Colonic mucosa (tissue), 4 donors: ENCODE measurements at regions not wholly inside any gene's neighbourhood (a gene's known extent, or its start where the extent isn't known, plus 50 kb on each side); places are given as distances from the start of the nearest gene placed in this dataset.
"Not testable (repeated sequence)": the region's sequence is repeated elsewhere in the genome, so short reads cannot be mapped to it uniquely, and the experiment has no call there.

ENCODE experiments used
- DNase-seq: peaks from one replicate; pipeline ENCODE4 v3.0.0-alpha.2; 2020
- H3K27ac ChIP-seq: fragments of 200-600 bp; one replicate; pipeline ENCODE4 v1.8.0; 2021
- H3K27me3 ChIP-seq: fragments of 200-600 bp; one replicate; pipeline ENCODE4 v1.8.0; 2021
- H3K36me3 ChIP-seq: fragments of 200-600 bp; one replicate; pipeline ENCODE4 v1.8.0; 2021
- H3K4me1 ChIP-seq: fragments of 200-600 bp; one replicate; pipeline ENCODE4 v1.8.0; 2021; ENCODE audit warnings: mild to moderate bottlenecking
- H3K4me3 ChIP-seq: fragments of 200-600 bp; one replicate; pipeline ENCODE4 v1.8.0; 2021
- H3K9ac ChIP-seq, 2 donors: one replicate each; pipeline ENCODE4 v1.7.0; 2013; ENCODE audit warnings: control low read depth in 2 of 2, low read depth in 2 of 2, low read length in 2 of 2
- H3K9me3 ChIP-seq: fragments of 200-600 bp; one replicate; pipeline ENCODE4 v1.8.0; 2021
- CTCF ChIP-seq: fragments of 200-600 bp; IDR thresholded peaks from one replicate; pipeline ENCODE4 v1.8.0; 2022; ENCODE audit warnings: antibody characterized with exemption, mild to moderate bottlenecking
- intact Hi-C: fragments of 100-400 bp; cut with DNase I; formaldehyde crosslinking; loops from one replicate; pipeline ENCODE4 v1.14.1; 2022
- donor health status: healthy.
- donor health status: DM: no; HTN: no; CAD: no.
- donor health status: DM: no; HTN: no; CAD: no.

DNA sequence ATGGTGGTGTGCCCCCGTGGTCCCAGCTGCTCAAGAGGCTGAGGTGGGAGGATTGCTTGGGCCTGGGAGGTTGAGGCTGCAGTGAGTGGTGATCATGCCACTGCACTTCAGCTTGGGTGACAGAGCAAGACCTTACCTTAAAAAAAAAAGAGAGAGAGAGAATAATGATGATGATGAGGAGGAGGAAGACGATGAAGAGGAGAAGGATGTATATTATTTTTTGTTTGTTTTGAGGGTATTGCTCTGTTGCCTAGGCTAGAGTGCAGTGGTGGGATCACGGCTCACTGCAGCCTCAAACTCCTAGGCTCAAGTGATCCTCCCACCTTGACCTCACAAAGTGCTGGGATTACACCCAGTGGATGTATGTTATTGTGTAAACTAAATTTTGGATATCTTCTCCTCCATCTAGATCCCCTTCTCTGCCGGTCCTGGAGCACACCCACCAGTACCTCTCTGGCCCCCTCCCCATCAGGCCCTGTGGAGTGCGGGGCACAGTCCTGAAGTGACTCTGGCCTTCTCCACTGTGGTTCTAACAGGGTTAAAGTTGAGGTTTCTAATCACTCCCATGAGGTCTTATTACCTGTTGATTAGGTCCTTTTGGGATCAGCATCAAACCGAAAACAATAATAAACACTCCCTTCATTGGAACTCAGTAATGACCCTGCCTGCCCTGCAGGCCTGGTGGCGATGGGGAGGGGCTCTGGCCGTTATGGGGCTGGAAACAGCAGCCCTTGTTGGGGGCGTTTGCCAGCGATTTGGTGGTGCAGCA, 60.5 kb upstream of the ZFHX3 start:
- intact Hi-C loops = no loop called here
- no peak overlapping the region for H3K27ac ChIP-seq
- no peak overlapping the region for H3K9ac ChIP-seq
- no peaks in the 10 kb centered on the region for H3K27me3 ChIP-seq
- DNase-seq = no peak
- H3K4me3 ChIP-seq = no peak overlapping the region
- no peaks in the 10 kb centered on the region for H3K9me3 ChIP-seq
- no peaks in the 10 kb centered on the region for H3K4me1 ChIP-seq
- no peak for TF ChIP-seq CTCF
- no peaks in the 10 kb centered on the region for H3K36me3 ChIP-seq

GRCh38 chr16:73107371-73107770, 59.4 kb upstream of the ZFHX3 start:
- Histone ChIP-seq H3K9me3 (no peaks in the 10 kb centered on the region), H3K27me3 (no peaks in the 10 kb centered on the region), H3K9ac (no peak overlapping the region), H3K4me3 (no peak overlapping the region), H3K36me3 (no peaks in the 10 kb centered on the region), H3K4me1 (no peaks in the 10 kb centered on the region), H3K27ac (no peak overlapping the region)
- TF ChIP-seq CTCF = no peak
- DNase-seq = no peak
- intact Hi-C loops = no loop called here

- Histone ChIP-seq H3K27ac (no peak overlapping the region), H3K4me1 (no peaks in the 10 kb centered on the region), H3K4me3 (no peak overlapping the region), H3K9ac (no peak overlapping the region), H3K27me3 (no peaks in the 10 kb centered on the region), H3K36me3 (no peaks in the 10 kb centered on the region), H3K9me3 (no peaks in the 10 kb centered on the region)
- TF ChIP-seq CTCF = no peak
- no peak for DNase-seq
- intact Hi-C loops = no loop called here
Measured at GRCh38 chr16:73106329-73107034, 58.6 kb upstream of the ZFHX3 start.

- Histone ChIP-seq H3K27me3 (no peaks in the 10 kb centered on the region), H3K9me3 (no peaks in the 10 kb centered on the region), H3K4me1 (no peaks in the 10 kb centered on the region), H3K9ac (no peak overlapping the region), H3K27ac (no peak overlapping the region), H3K36me3 (no peaks in the 10 kb centered on the region), H3K4me3 (no peak overlapping the region)
- intact Hi-C loops = no loop called here
- DNase-seq = no peak
- no peak for TF ChIP-seq CTCF
Measured at GRCh38 chr16:73101568-73101967, 53.6 kb upstream of the ZFHX3 start.

DNA sequence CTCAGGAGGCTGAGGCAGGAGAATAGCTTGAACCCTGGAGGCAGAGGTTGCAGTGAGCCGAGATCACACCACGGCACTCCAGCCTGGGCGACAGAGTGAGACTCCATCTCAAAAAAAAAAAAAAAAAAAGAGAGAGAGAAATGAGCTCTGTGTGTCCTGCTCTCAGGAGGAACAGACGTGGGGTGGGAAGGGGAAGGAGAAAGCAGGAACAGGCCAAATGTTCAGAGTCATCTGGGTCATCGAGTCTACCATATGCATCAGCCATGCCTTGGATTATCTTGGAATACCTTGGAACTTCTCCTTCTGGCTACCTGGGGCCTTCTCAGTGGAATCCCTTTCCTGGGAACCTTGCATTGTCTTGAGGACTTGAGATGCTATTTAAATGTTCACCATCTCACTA, 51.7 kb upstream of the ZFHX3 start:
- H3K27ac ChIP-seq, H3K36me3 ChIP-seq, H3K27me3 ChIP-seq, DNase-seq, H3K9ac ChIP-seq, H3K4me3 ChIP-seq, intact Hi-C loops, H3K9me3 ChIP-seq, H3K4me1 ChIP-seq: not testable (repeated sequence)
